RWPE2 (cell line): ENCODE measurements at regions not wholly inside any gene's neighbourhood (a gene's known extent, or its start where the extent isn't known, plus 50 kb on each side); places are given as distances from the start of the nearest gene placed in this dataset.
A peak's percentile ranks its signal among the peaks of the same experiment; 100 is the strongest.

Source experiments
- ATAC-seq: fragments of 200-7000 bp; cut with Tn5 transposase; 3 replicates; pipeline ENCODE4 v1.9.1; 2021; ENCODE audit warnings: low read depth
- DNase-seq: peaks from one replicate; pipeline ENCODE4 v3.0.0-alpha.2; 2020; ENCODE audit warnings: low spot score
- H3K27ac ChIP-seq: fragments of 450-650 bp; 2 replicates; pipeline ENCODE4 v1.5.1; 2017; ENCODE audit warnings: mild to moderate bottlenecking; ENCODE audit not compliant: poor library complexity, severe bottlenecking
- H3K27me3 ChIP-seq: fragments of 250-450 bp; sonication (Bioruptor Pico); 2 replicates; pipeline ENCODE4 v1.5.1; 2021; ENCODE audit warnings: mild to moderate bottlenecking, moderate library complexity; ENCODE audit not compliant: insufficient read depth, poor library complexity, severe bottlenecking
- H3K36me3 ChIP-seq: fragments of 250-450 bp; sonication (Bioruptor Pico); 2 replicates; pipeline ENCODE4 v1.5.1; 2020; ENCODE audit warnings: low read depth, mild to moderate bottlenecking, moderate library complexity
- H3K4me1 ChIP-seq: fragments of 250-450 bp; sonication (Bioruptor Pico); 2 replicates; pipeline ENCODE4 v1.5.1; 2021; ENCODE audit warnings: mild to moderate bottlenecking, moderate library complexity; ENCODE audit not compliant: insufficient read depth, poor library complexity, severe bottlenecking
- H3K4me3 ChIP-seq: fragments of 250-450 bp; sonication (Bioruptor Pico); 2 replicates; pipeline ENCODE4 v1.5.1; 2021; ENCODE audit warnings: mild to moderate bottlenecking, moderate library complexity; ENCODE audit not compliant: severe bottlenecking
- H3K9me3 ChIP-seq: fragments of 250-450 bp; sonication (Bioruptor Pico); 2 replicates; pipeline ENCODE4 v1.5.1; 2021; ENCODE audit warnings: mild to moderate bottlenecking, moderate library complexity; ENCODE audit not compliant: severe bottlenecking
- CTCF ChIP-seq: fragments of 450-650 bp; IDR thresholded peaks from one replicate; pipeline ENCODE4 v1.5.1; 2017; ENCODE audit warnings: mild to moderate bottlenecking, moderate library complexity; ENCODE audit not compliant: poor library complexity, severe bottlenecking

- Histone ChIP-seq H3K4me3 (no peak overlapping the region), H3K4me1 (peaks cover 6% of the 10 kb centered on the region), H3K27ac (no peak overlapping the region), H3K27me3 (no peaks in the 10 kb centered on the region), H3K9me3 (no peaks in the 10 kb centered on the region), H3K36me3 (no peaks in the 10 kb centered on the region)
- ATAC-seq, result no peak
- TF ChIP-seq CTCF, result no peak
- DNase-seq, result no peak
Observed at GRCh38 chrX:107566604-107567262, 61.6 kb upstream of the PRPS1 start.

- Histone ChIP-seq H3K4me3 (no peak overlapping the region), H3K27me3 (no peaks in the 10 kb centered on the region), H3K4me1 (peaks cover 9% of the 10 kb centered on the region), H3K9me3 (no peaks in the 10 kb centered on the region), H3K36me3 (no peaks in the 10 kb centered on the region), H3K27ac (no peak overlapping the region)
- TF ChIP-seq CTCF, result no peak
- ATAC-seq (no peak), DNase-seq (no peak)
Observed at GRCh38 chrX:107567370-107567769, 60.9 kb upstream of the PRPS1 start.

DNA sequence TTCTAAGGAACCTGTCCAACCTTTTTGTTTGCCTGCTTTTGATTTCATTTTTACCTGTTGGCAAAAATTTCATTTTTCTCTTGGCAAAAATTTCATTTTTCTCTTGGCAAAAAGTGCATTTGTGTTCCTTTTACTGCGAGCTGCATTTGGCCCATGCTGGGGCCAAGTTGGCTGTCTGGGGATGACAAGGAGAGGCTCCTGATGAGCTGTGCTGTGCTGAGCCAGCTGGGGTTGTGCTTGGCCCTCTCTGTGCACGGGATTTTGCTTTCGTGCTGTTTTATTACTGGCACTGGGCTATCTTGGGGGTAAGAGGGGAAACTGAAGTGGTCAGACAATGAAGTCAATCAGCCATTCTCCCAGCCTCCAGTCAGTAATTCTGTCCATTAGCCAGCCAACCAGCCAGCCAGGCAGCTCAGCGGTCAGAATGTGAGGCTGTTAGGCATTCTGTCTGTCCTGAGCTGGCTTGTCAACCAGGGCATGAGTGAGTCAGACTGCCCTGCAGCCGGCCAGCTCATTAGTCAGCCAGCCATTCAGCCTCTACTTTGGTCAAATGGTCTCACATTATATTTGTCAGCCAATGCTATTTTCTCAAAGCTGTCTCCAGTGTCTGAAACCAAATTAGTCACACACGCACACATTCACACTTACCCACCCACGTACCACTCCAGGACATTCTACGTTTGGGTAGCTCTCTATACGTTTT lies 56.9 kb upstream of the PRPS1 start:
- ATAC-seq, result peak; percentile 93

GRCh38 chrX:107573016-107573415 lies 55.3 kb upstream of the PRPS1 start:
- TF ChIP-seq CTCF, result no peak
- no peak for DNase-seq
- no peak overlapping the region for H3K27ac ChIP-seq
- no peak for ATAC-seq
- no peak overlapping the region for H3K4me3 ChIP-seq
- H3K27me3 ChIP-seq, result no peaks in the 10 kb centered on the region
- peaks cover 21% of the 10 kb centered on the region for H3K4me1 ChIP-seq
- H3K36me3 ChIP-seq, result no peaks in the 10 kb centered on the region
- H3K9me3 ChIP-seq, result no peaks in the 10 kb centered on the region

More for the DNA sequence above, 56.9 kb upstream of the PRPS1 start:
- H3K4me1 ChIP-seq, result peaks cover 21% of the 10 kb centered on the region
- H3K27ac ChIP-seq, result peak overlapping the region; percentile 64
- TF ChIP-seq CTCF, result no peak
- H3K36me3 ChIP-seq, result no peaks in the 10 kb centered on the region
- peak; percentile 70 for DNase-seq
- H3K9me3 ChIP-seq, result no peaks in the 10 kb centered on the region
- no peaks in the 10 kb centered on the region for H3K27me3 ChIP-seq
- no peak overlapping the region for H3K4me3 ChIP-seq
